Caco-2 (cell line): ENCODE measurements at regions not wholly inside any gene's neighbourhood (a gene's known extent, or its start where the extent isn't known, plus 50 kb on each side); places are given as distances from the start of the nearest gene placed in this dataset.

Source experiments
- BruUV-seq: library from RNA; stranded (reverse); fragments of 400-500 nt; replicated peaks from 2 replicates; lab custom pipeline; 2021; lab: Mats Ljungman, UMichigan
- CTCF ChIA-PET: fragments of 300-600 bp; sonication (Branson Sonifier 250); formaldehyde crosslinking; loops from one replicate; lab custom pipeline; 2022; ENCODE audit warnings: antibody characterized with exemption; lab: Charles Lee
- POLR2A ChIA-PET: fragments of 300-600 bp; sonication (Branson Sonifier 250); formaldehyde crosslinking; loops from one replicate; lab custom pipeline; 2022; ENCODE audit warnings: antibody characterized with exemption; lab: Charles Lee
- DNase-seq, 2 experiments: peaks; one replicate each; pipeline versions ENCODE4 v3.0.0 to v3.0.0-alpha.2; 2020 to 2022
- H3K27me3 ChIP-seq: replicated peaks from 2 replicates; pipeline ENCODE4 v1.6.0; 2011; ENCODE audit warnings: low read length; ENCODE audit not compliant: control insufficient read depth, insufficient read depth
- H3K36me3 ChIP-seq: 2 replicates; pipeline ENCODE4 v1.5.1; 2011; ENCODE audit warnings: low read length; ENCODE audit not compliant: control insufficient read depth, insufficient read depth
- H3K4me1 ChIP-seq: fragments of 250-450 bp; sonication (Bioruptor Pico); 2 replicates; pipeline ENCODE4 v1.5.1; 2020; ENCODE audit warnings: mild to moderate bottlenecking
- H3K4me3 ChIP-seq: 2 replicates; pipeline ENCODE4 v1.5.1; 2011; ENCODE audit warnings: low read depth, mild to moderate bottlenecking, control low read depth, low read length
- H3K9me3 ChIP-seq: fragments of 250-450 bp; sonication (Bioruptor Pico); 2 replicates; pipeline ENCODE4 v1.5.1; 2020; ENCODE audit warnings: mild to moderate bottlenecking, moderate library complexity
- H3K27ac Mint-ChIP-seq: one replicate; pipeline ENCODE4 v1.8.0; 2022; ENCODE audit warnings: mixed read lengths; ENCODE audit not compliant: unreplicated experiment
- H3K27me3 Mint-ChIP-seq: one replicate; pipeline ENCODE4 v1.8.0; 2022; ENCODE audit warnings: mixed read lengths; ENCODE audit not compliant: insufficient read depth, unreplicated experiment
- H3K36me3 Mint-ChIP-seq: one replicate; pipeline ENCODE4 v1.8.0; 2022; ENCODE audit warnings: mild to moderate bottlenecking, mixed read lengths; ENCODE audit not compliant: insufficient read depth, unreplicated experiment
- H3K4me1 Mint-ChIP-seq: one replicate; pipeline ENCODE4 v1.8.0; 2022; ENCODE audit warnings: low read depth, mixed read lengths; ENCODE audit not compliant: unreplicated experiment
- H3K4me3 Mint-ChIP-seq: one replicate; pipeline ENCODE4 v1.8.0; 2022; ENCODE audit warnings: mild to moderate bottlenecking, moderate library complexity, mixed read lengths; ENCODE audit not compliant: unreplicated experiment
- H3K9me3 Mint-ChIP-seq: one replicate; pipeline ENCODE4 v1.8.0; 2022; ENCODE audit warnings: mixed read lengths; ENCODE audit not compliant: unreplicated experiment
- CTCF ChIP-seq, 2 experiments: fragments of 200-600 bp in 1 of 2; IDR thresholded peaks; 1 replicate in 1 of 2; 2 replicates in 1 of 2; pipeline versions ENCODE4 v1.5.1 to v1.8.0; 2011 to 2022; ENCODE audit warnings: antibody characterized with exemption in 1 of 2, control low read depth in 1 of 2, inconsistent platforms in 1 of 2, low read depth in 1 of 2, low read length in 1 of 2, mild to moderate bottlenecking in 1 of 2, moderate library complexity in 1 of 2; ENCODE audit not compliant: insufficient read depth in 1 of 2, severe bottlenecking in 1 of 2, unreplicated experiment in 1 of 2
- intact Hi-C: fragments of 100-400 bp; cut with micrococcal nuclease; formaldehyde crosslinking; loops from one replicate; pipeline ENCODE4 v1.10.0; 2022; ENCODE audit not compliant: unreplicated experiment

GRCh38 chr1:98457248-98457647 lies 204.3 kb upstream of the SNX7 start:
- H3K4me1 ChIP-seq = peaks cover 33% of the 10 kb centered on the region
- Mint-ChIP-seq H3K9me3 (peaks cover 7% of the 10 kb centered on the region), H3K4me1 (peaks cover 23% of the 10 kb centered on the region), H3K36me3 (no peaks in the 10 kb centered on the region), H3K27me3 (no peaks in the 10 kb centered on the region), H3K4me3 (no peak overlapping the region), H3K27ac (peak overlapping the region; percentile 30)
- intact Hi-C loops = loop anchor here (5.0 kb wide), 3 partner anchors 50 to 535 kb away; partner anchors contain the start of gene DPYD
- BruUV-seq = no TSS peak
- TF ChIP-seq CTCF (IDR thresholded peaks at IDR 0.05; ENCODE audit: insufficient read depth in 1 of 2, low read depth in 1 of 2, low read length in 1 of 2, severe bottlenecking in 1 of 2, unreplicated experiment in 1 of 2) = no peak
- H3K36me3 ChIP-seq = no peaks in the 10 kb centered on the region
- H3K9me3 ChIP-seq = no peaks in the 10 kb centered on the region
- ChIA-PET POLR2A (no interaction called here), CTCF (no interaction called here)
- H3K27me3 ChIP-seq = no peaks in the 10 kb centered on the region
- H3K4me3 ChIP-seq = no peak overlapping the region
- DNase-seq = no peak

DNA sequence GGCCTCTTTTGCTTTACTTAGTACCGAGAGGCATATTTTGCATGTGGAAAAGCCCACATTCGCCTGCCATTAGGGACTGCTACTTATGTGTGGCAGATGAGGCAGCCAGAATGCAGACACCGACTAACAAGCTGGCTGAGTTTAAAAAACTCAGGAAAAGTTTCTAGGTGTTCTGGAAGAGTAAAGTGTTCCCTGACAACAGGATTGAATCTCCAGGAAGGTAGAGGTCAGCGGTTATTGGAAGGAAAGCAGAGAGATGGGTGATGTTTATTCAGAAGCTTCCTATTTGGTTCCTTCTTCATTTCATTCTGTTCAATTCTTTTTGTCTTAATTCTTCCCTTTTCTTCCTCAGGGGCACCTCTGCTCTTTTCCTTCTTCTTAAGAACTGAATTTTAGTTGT lies 206.9 kb upstream of the SNX7 start:
- Histone ChIP-seq H3K4me1 (peaks cover 23% of the 10 kb centered on the region), H3K9me3 (no peaks in the 10 kb centered on the region), H3K27me3 (no peaks in the 10 kb centered on the region), H3K36me3 (no peaks in the 10 kb centered on the region), H3K4me3 (no peak overlapping the region)
- TF ChIP-seq CTCF (IDR thresholded peaks at IDR 0.05; ENCODE audit: insufficient read depth in 1 of 2, low read depth in 1 of 2, low read length in 1 of 2, severe bottlenecking in 1 of 2, unreplicated experiment in 1 of 2) = no peak
- Mint-ChIP-seq H3K27me3 (no peaks in the 10 kb centered on the region), H3K4me1 (peaks cover 16% of the 10 kb centered on the region), H3K4me3 (no peak overlapping the region), H3K27ac (no peak overlapping the region), H3K36me3 (no peaks in the 10 kb centered on the region), H3K9me3 (no peaks in the 10 kb centered on the region)
- intact Hi-C loops = loop anchor here (5.0 kb wide), 3 partner anchors 47 to 532 kb away; partner anchors contain the start of gene DPYD
- ChIA-PET POLR2A (no interaction called here), CTCF (no interaction called here)
- no peak for DNase-seq
- no TSS peak for BruUV-seq

DNA sequence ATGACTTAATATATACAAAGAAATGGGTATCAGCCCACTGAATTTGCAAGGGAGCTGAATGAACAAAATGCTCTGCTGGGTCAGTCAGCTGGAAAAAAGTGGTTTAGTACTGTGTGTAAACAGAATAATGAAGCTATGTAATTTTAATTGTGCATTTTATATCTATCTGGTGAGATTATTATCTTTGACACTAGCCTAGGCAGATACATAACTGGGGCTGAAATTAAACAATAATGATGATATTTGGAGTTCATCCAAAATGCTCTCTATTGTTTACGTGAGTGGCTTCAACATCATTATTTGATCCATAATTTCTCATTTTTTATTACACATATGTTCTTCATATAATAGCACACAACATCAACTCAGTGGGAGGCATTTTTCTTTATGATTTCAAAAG lies 208.5 kb upstream of the SNX7 start:
- Histone ChIP-seq H3K4me1 (peaks cover 9% of the 10 kb centered on the region), H3K36me3 (no peaks in the 10 kb centered on the region), H3K27me3 (no peaks in the 10 kb centered on the region), H3K9me3 (no peaks in the 10 kb centered on the region), H3K4me3 (no peak overlapping the region)
- Mint-ChIP-seq H3K4me3 (no peak overlapping the region), H3K4me1 (no peaks in the 10 kb centered on the region), H3K27me3 (no peaks in the 10 kb centered on the region), H3K27ac (no peak overlapping the region), H3K36me3 (no peaks in the 10 kb centered on the region), H3K9me3 (no peaks in the 10 kb centered on the region)
- intact Hi-C loops = no loop called here
- BruUV-seq = no TSS peak
- no peak for DNase-seq
- CTCF ChIA-PET = no interaction called here
- TF ChIP-seq CTCF (IDR thresholded peaks at IDR 0.05; ENCODE audit: insufficient read depth in 1 of 2, low read depth in 1 of 2, low read length in 1 of 2, severe bottlenecking in 1 of 2, unreplicated experiment in 1 of 2) = no peak
- POLR2A ChIA-PET = no interaction called here
